Suprapubic skin (tissue), 3 donors: ENCODE measurements at regions not wholly inside any gene's neighbourhood (a gene's known extent, or its start where the extent isn't known, plus 50 kb on each side); places are given as distances from the start of the nearest gene placed in this dataset.

Experiments used
- POLR2A ChIP-seq, 2 donors: fragments of 450-650 bp; IDR thresholded peaks; one replicate each; pipeline ENCODE4 v1.6.1; 2017; ENCODE audit warnings: antibody characterized with exemption in 2 of 2, mild to moderate bottlenecking in 2 of 2, moderate library complexity in 2 of 2
- TF ChIP-seq, protein P1 (sequence below), 2 donors: fragments of 200-600 bp in 1 of 2; fragments of 450-650 bp in 1 of 2; sonication (generic) in 1 of 2; IDR thresholded peaks; one replicate each; pipeline ENCODE4 v1.5.1; 2016 to 2019; ENCODE audit warnings: antibody characterized with exemption in 2 of 2, mild to moderate bottlenecking in 1 of 2, moderate library complexity in 1 of 2

DNA sequence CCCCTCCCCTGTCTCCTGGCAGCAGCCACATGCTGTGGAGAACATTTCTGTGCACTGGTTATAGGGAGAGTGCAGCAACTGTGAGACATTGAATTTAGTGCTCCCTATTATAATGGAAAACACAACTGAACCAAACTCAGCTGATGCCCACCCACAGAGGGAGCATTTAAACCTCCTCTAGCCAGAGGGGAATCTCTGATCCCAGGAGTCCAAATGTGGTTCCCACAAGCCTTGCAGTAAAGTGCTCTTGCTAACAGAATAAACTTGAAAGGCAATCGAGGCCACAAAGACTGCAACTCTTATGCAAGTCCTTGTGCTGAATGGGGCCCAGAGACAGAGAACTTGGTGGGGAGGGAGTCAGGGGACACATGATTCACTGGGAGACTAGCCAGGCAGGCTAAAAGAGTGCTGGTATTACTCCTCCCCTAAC, 638.8 kb upstream of the VRK2 start:
- no peak for TF ChIP-seq POLR2A (IDR thresholded peaks at IDR 0.05)
- TF ChIP-seq, protein P1, sequence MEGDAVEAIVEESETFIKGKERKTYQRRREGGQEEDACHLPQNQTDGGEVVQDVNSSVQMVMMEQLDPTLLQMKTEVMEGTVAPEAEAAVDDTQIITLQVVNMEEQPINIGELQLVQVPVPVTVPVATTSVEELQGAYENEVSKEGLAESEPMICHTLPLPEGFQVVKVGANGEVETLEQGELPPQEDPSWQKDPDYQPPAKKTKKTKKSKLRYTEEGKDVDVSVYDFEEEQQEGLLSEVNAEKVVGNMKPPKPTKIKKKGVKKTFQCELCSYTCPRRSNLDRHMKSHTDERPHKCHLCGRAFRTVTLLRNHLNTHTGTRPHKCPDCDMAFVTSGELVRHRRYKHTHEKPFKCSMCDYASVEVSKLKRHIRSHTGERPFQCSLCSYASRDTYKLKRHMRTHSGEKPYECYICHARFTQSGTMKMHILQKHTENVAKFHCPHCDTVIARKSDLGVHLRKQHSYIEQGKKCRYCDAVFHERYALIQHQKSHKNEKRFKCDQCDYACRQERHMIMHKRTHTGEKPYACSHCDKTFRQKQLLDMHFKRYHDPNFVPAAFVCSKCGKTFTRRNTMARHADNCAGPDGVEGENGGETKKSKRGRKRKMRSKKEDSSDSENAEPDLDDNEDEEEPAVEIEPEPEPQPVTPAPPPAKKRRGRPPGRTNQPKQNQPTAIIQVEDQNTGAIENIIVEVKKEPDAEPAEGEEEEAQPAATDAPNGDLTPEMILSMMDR (IDR thresholded peaks at IDR 0.05): no peak
